Heart left ventricle (tissue), 13 donors: ENCODE measurements at regions not wholly inside any gene's neighbourhood (a gene's known extent, or its start where the extent isn't known, plus 50 kb on each side); places are given as distances from the start of the nearest gene placed in this dataset.

Source experiments
- CTCF ChIP-seq, 12 donors: fragments of 200-600 bp; sonication (generic) in 4 of 12; IDR thresholded peaks; one replicate each; pipeline versions ENCODE4 v1.5.0 to v1.8.0; 2018 to 2022; ENCODE audit warnings: antibody characterized with exemption in 12 of 12, mild to moderate bottlenecking in 5 of 12
- POLR2A ChIP-seq, 2 donors: fragments of 450-650 bp; IDR thresholded peaks; one replicate each; pipeline ENCODE4 v1.6.1; 2017; ENCODE audit warnings: antibody characterized with exemption in 2 of 2, mild to moderate bottlenecking in 2 of 2, moderate library complexity in 2 of 2
- donor health status: ischemic (EF 13 %, LVEDD 7.1; RV severe dilation, severe dysfunction).
- donor health status: DM: no; HTN: yes; CAD: no.
- donor health status: DM: no; HTN: no; CAD: no.
- donor health status: ischemic (EF 25% LVEDD 6.9; RV normal size, moderate dysfunction).
- donor health status: ischemic (EF 25% LVEDD 5.7; RV mildly dilated, moderate dysfunction).
- donor health status: ischemic (EF 35%, LVEDD 5.7; RV mildly dilated, moderate dysfunction).
- donor health status: nonischemic (EF 11% LVEDD 7.7; RV severe dilation, severe dysfunction).
- donor health status: DM: yes; HTN: yes; CAD: no.
- donor health status: PGD.
- donor health status: ischemic (EF 29% LVEDD 5.4; RV normal size, mild dysfunction).
- donor health status: nonischemic (EF 23%, LVEDD 6.1; RV moderate dilation, normal function).

- TF ChIP-seq POLR2A (IDR thresholded peaks at IDR 0.05) (no peak), CTCF (IDR thresholded peaks at IDR 0.05) (no peak)
Observed at GRCh38 chr7:106755641-106756040, 94.7 kb upstream of the CCDC71L start.
